SU-DHL-6 (cell line): ENCODE measurements at regions not wholly inside any gene's neighbourhood (a gene's known extent, or its start where the extent isn't known, plus 50 kb on each side); places are given as distances from the start of the nearest gene placed in this dataset.

Experiments used
- H2AFZ ChIP-seq: fragments of 200-600 bp; sonication (generic); 2 replicates; pipeline ENCODE4 v1.6.1; 2014; ENCODE audit warnings: low read depth, mild to moderate bottlenecking, moderate library complexity, mixed read lengths, antibody characterized with exemption, low read length; ENCODE audit not compliant: severe bottlenecking
- H3F3A ChIP-seq: fragments of 200-600 bp; shearing (Covaris generic); 2 replicates; pipeline ENCODE4 v1.6.0; 2016; ENCODE audit warnings: antibody characterized with exemption, mild to moderate bottlenecking; ENCODE audit not compliant: insufficient read depth
- H3K27ac ChIP-seq: fragments of 200-600 bp; sonication (generic); 2 replicates; pipeline ENCODE4 v1.5.1; 2016; ENCODE audit warnings: low read depth, mild to moderate bottlenecking, low read length, moderate library complexity, mixed read lengths
- H3K27me3 ChIP-seq: fragments of 200-600 bp; sonication (generic), shearing (Covaris generic); 2 replicates; pipeline ENCODE4 v1.6.0; 2014; ENCODE audit warnings: mild to moderate bottlenecking, low read length
- H3K36me3 ChIP-seq: fragments of 200-600 bp; sonication (generic); 2 replicates; pipeline ENCODE4 v1.6.1; 2014; ENCODE audit warnings: mild to moderate bottlenecking, low read length, mixed read lengths
- H3K4me2 ChIP-seq: fragments of 300-600, 200-600 bp; shearing (Covaris generic), sonication (generic); 2 replicates; pipeline ENCODE4 v1.6.0; 2014; ENCODE audit warnings: low read length, low read depth, mild to moderate bottlenecking; ENCODE audit not compliant: poor library complexity, severe bottlenecking
- H3K4me3 ChIP-seq: fragments of 200-600 bp; sonication (generic); 2 replicates; pipeline ENCODE4 v1.5.1; 2014; ENCODE audit warnings: antibody characterized with exemption, low read length, mild to moderate bottlenecking, mixed read lengths; ENCODE audit not compliant: insufficient read depth, poor library complexity, severe bottlenecking
- H3K79me2 ChIP-seq: fragments of 200-600 bp; sonication (generic); 2 replicates; pipeline ENCODE4 v1.6.1; 2014; ENCODE audit warnings: mild to moderate bottlenecking, low read length, moderate library complexity; ENCODE audit not compliant: insufficient read depth
- H3K9ac ChIP-seq: fragments of 200-600 bp; sonication (generic); 2 replicates; pipeline ENCODE4 v1.7.0; 2014; ENCODE audit warnings: mild to moderate bottlenecking, low read length
- H3K9me2 ChIP-seq: fragments of 200-600 bp; sonication (generic); replicated peaks from 2 replicates; pipeline ENCODE4 v1.6.1; 2014; ENCODE audit warnings: low read length; ENCODE audit not compliant: insufficient read depth
- H3K9me3 ChIP-seq: fragments of 200-600 bp; sonication (generic); 2 replicates; pipeline ENCODE4 v1.6.1; 2014; ENCODE audit warnings: low read length, mixed read lengths; ENCODE audit not compliant: insufficient read depth
- H4K20me1 ChIP-seq: fragments of 200-600 bp; sonication (generic); 2 replicates; pipeline ENCODE4 v1.6.1; 2014; ENCODE audit warnings: low read depth, mild to moderate bottlenecking, antibody characterized with exemption, low read length, moderate library complexity, mixed read lengths
- CTCF ChIP-seq: fragments of 200-600 bp; sonication (generic); IDR thresholded peaks from one replicate; pipeline ENCODE4 v1.5.1; 2017; ENCODE audit warnings: antibody characterized with exemption, mild to moderate bottlenecking, low read length, moderate library complexity; ENCODE audit not compliant: insufficient read depth, poor library complexity, severe bottlenecking
- EZH2phosphoT487 ChIP-seq: fragments of 200-600 bp; sonication (generic), shearing (Covaris generic); conservative IDR thresholded peaks from 2 replicates; pipeline ENCODE4 v1.6.1; 2018; ENCODE audit warnings: mild to moderate bottlenecking, antibody characterized with exemption, low read length, moderate library complexity, mixed read lengths

- Histone ChIP-seq H3K9me2 (no peaks in the 10 kb centered on the region), H3K27me3 (no peaks in the 10 kb centered on the region), H2AFZ (no peak overlapping the region), H3K27ac (no peak overlapping the region), H4K20me1 (no peaks in the 10 kb centered on the region), H3K79me2 (no peaks in the 10 kb centered on the region), H3K4me3 (no peak overlapping the region), H3F3A (no peaks in the 10 kb centered on the region), H3K9me3 (no peaks in the 10 kb centered on the region), H3K36me3 (no peaks in the 10 kb centered on the region), H3K9ac (no peak overlapping the region), H3K4me2 (no peak overlapping the region)
- no peak for TF ChIP-seq EZH2phosphoT487
- TF ChIP-seq CTCF: no peak
Observed at GRCh38 chr16:51392521-51393187, 241.6 kb upstream of the SALL1 start.

GRCh38 chr16:51391798-51392511 is 240.9 kb upstream of the SALL1 start:
- no peak overlapping the region for H3K27ac ChIP-seq
- no peaks in the 10 kb centered on the region for H4K20me1 ChIP-seq
- H3K4me3 ChIP-seq: no peak overlapping the region
- H3F3A ChIP-seq: no peaks in the 10 kb centered on the region
- no peak for TF ChIP-seq EZH2phosphoT487
- TF ChIP-seq CTCF: no peak
- H3K9me2 ChIP-seq: no peaks in the 10 kb centered on the region; the same call in 1 of the 2 replicates
- H3K4me2 ChIP-seq: no peak overlapping the region
- H3K27me3 ChIP-seq: no peaks in the 10 kb centered on the region
- no peak overlapping the region for H3K9ac ChIP-seq
- no peaks in the 10 kb centered on the region for H3K9me3 ChIP-seq
- H2AFZ ChIP-seq: no peak overlapping the region
- H3K36me3 ChIP-seq: no peaks in the 10 kb centered on the region
- no peaks in the 10 kb centered on the region for H3K79me2 ChIP-seq

GRCh38 chr16:51390877-51391276 is 239.8 kb upstream of the SALL1 start:
- no peaks in the 10 kb centered on the region for H3K36me3 ChIP-seq
- no peaks in the 10 kb centered on the region for H3K27me3 ChIP-seq
- TF ChIP-seq EZH2phosphoT487 (no peak), CTCF (no peak)
- H3K79me2 ChIP-seq: no peaks in the 10 kb centered on the region
- no peak overlapping the region for H3K4me2 ChIP-seq
- H4K20me1 ChIP-seq: no peaks in the 10 kb centered on the region
- H3K9me2 ChIP-seq: no peaks in the 10 kb centered on the region; the same call in 1 of the 2 replicates
- H3K9me3 ChIP-seq: no peaks in the 10 kb centered on the region
- no peak overlapping the region for H2AFZ ChIP-seq
- H3K9ac ChIP-seq: no peak overlapping the region
- H3K27ac ChIP-seq: no peak overlapping the region
- H3F3A ChIP-seq: no peaks in the 10 kb centered on the region
- H3K4me3 ChIP-seq: no peak overlapping the region
